ENCODE measurements at regions not wholly inside any gene's neighbourhood (a gene's known extent, or its start where the extent isn't known, plus 50 kb on each side); places are given as distances from the start of the nearest gene placed in this dataset.
"Not testable (repeated sequence)": the region's sequence is repeated elsewhere in the genome, so short reads cannot be mapped to it uniquely, and the experiment has no call there.

GRCh38 chr15:92773340-92773739 is 117.8 kb upstream of the FAM174B start:
- peaks cover 0 to 4% (median 0%) of the 10 kb centered on the region in 3 donors for H3K36me3 Mint-ChIP-seq
- no peak overlapping the region for H3K27ac Mint-ChIP-seq
- no peak overlapping the region for H3K4me3 Mint-ChIP-seq
- no peaks in the 10 kb centered on the region for H3K9me3 Mint-ChIP-seq
- no peaks in the 10 kb centered on the region for H3K4me1 Mint-ChIP-seq
- no peak for DNase-seq
- H3K27me3 Mint-ChIP-seq (ENCODE audit: low read depth in 3 of 3), result no peaks in the 10 kb centered on the region

- Mint-ChIP-seq H3K36me3 (no peaks in the 10 kb centered on the region), H3K27me3 (ENCODE audit: low read depth in 3 of 3) (peaks cover 0 to 1% (median 0%) of the 10 kb centered on the region in 3 donors), H3K4me1 (peaks cover 0 to 6% of the 10 kb centered on the region in 2 donors), H3K27ac (no peak overlapping the region), H3K9me3 (peaks cover 0 to 6% (median 0%) of the 10 kb centered on the region in 6 donors), H3K4me3 (no peak overlapping the region)
- no peak for DNase-seq
Measured at GRCh38 chr15:92779874-92780273, 120.2 kb upstream of the CHD2 start.

- Mint-ChIP-seq H3K27me3 (ENCODE audit: low read depth in 3 of 3) (peaks cover 0 to 1% (median 0%) of the 10 kb centered on the region in 3 donors), H3K4me1 (peaks cover 0 to 6% of the 10 kb centered on the region in 2 donors), H3K27ac (no peak overlapping the region), H3K4me3 (no peak overlapping the region), H3K36me3 (no peaks in the 10 kb centered on the region), H3K9me3 (peaks cover 0 to 6% (median 0%) of the 10 kb centered on the region in 6 donors)
- DNase-seq, result no peak
Measured at GRCh38 chr15:92780843-92781242, 119.3 kb upstream of the CHD2 start.

GRCh38 chr15:92781925-92782453 is 118.1 kb upstream of the CHD2 start:
- Mint-ChIP-seq H3K9me3 (peaks cover 0 to 6% (median 0%) of the 10 kb centered on the region in 6 donors), H3K27ac (no peak overlapping the region), H3K36me3 (no peaks in the 10 kb centered on the region), H3K4me3 (no peak overlapping the region), H3K27me3 (ENCODE audit: low read depth in 3 of 3) (peaks cover 0 to 1% (median 0%) of the 10 kb centered on the region in 3 donors), H3K4me1 (peaks cover 0 to 6% of the 10 kb centered on the region in 2 donors)
- no peak for DNase-seq

- Mint-ChIP-seq H3K27me3 (ENCODE audit: low read depth in 3 of 3) (peaks cover 0 to 3% (median under 1%) of the 10 kb centered on the region in 3 donors), H3K9me3 (peaks cover 0 to 3% (median 0%) of the 10 kb centered on the region in 6 donors), H3K4me1 (peaks cover 0 to 6% of the 10 kb centered on the region in 2 donors), H3K36me3 (no peaks in the 10 kb centered on the region), H3K4me3 (no peak overlapping the region), H3K27ac (no peak overlapping the region)
- no peak for DNase-seq
Measured at GRCh38 chr15:92787116-92787515, 113.0 kb upstream of the CHD2 start.

GRCh38 chr15:92788196-92788595 is 111.9 kb upstream of the CHD2 start:
- no peak overlapping the region for H3K27ac Mint-ChIP-seq
- H3K9me3 Mint-ChIP-seq, result peaks cover 0 to 3% (median 0%) of the 10 kb centered on the region in 6 donors
- H3K4me3 Mint-ChIP-seq, result no peak overlapping the region

GRCh38 chr15:92788793-92789192 is 111.3 kb upstream of the CHD2 start:
- H3K27me3 Mint-ChIP-seq (ENCODE audit: low read depth in 3 of 3); H3K4me1 Mint-ChIP-seq; H3K9me3 Mint-ChIP-seq; H3K4me3 Mint-ChIP-seq; DNase-seq; H3K36me3 Mint-ChIP-seq; H3K27ac Mint-ChIP-seq: not testable (repeated sequence)

More at GRCh38 chr15:92788196-92788595, 111.9 kb upstream of the CHD2 start:
- Mint-ChIP-seq H3K4me1 (peaks cover 0 to 4% of the 10 kb centered on the region in 2 donors), H3K36me3 (no peaks in the 10 kb centered on the region), H3K27me3 (ENCODE audit: low read depth in 3 of 3) (peaks cover 0 to 3% (median 2%) of the 10 kb centered on the region in 3 donors)
- DNase-seq, result no peak

- no peak for DNase-seq
- Mint-ChIP-seq H3K27ac (no peak overlapping the region), H3K4me3 (no peak overlapping the region), H3K9me3 (no peaks in the 10 kb centered on the region), H3K36me3 (no peaks in the 10 kb centered on the region), H3K27me3 (ENCODE audit: low read depth in 3 of 3) (peaks cover 0 to 3% (median 2%) of the 10 kb centered on the region in 3 donors), H3K4me1 (peaks cover 3 to 6% of the 10 kb centered on the region in 2 donors)
Measured at GRCh38 chr15:92796161-92796611, 103.9 kb upstream of the CHD2 start.

GRCh38 chr15:92797168-92798052 is 102.7 kb upstream of the CHD2 start:
- H3K4me1 Mint-ChIP-seq, result peaks cover 3 to 6% of the 10 kb centered on the region in 2 donors
- H3K27ac Mint-ChIP-seq, result peak overlapping the region; percentile 11 to 85 (median 50)
- H3K36me3 Mint-ChIP-seq, result peaks cover 0 to 4% (median 0%) of the 10 kb centered on the region in 3 donors
- H3K27me3 Mint-ChIP-seq (ENCODE audit: low read depth in 3 of 3), result peaks cover 0 to 3% (median 1%) of the 10 kb centered on the region in 3 donors
- H3K9me3 Mint-ChIP-seq, result no peaks in the 10 kb centered on the region
- no peak overlapping the region for H3K4me3 Mint-ChIP-seq
- DNase-seq, result peak; percentile 66 to 75 (median 70)

- H3K27me3 Mint-ChIP-seq (ENCODE audit: low read depth in 3 of 3), result peaks cover 0 to 3% (median 1%) of the 10 kb centered on the region in 3 donors
- no peak overlapping the region for H3K4me3 Mint-ChIP-seq
- H3K27ac Mint-ChIP-seq, result peak overlapping the region in 1 of 6 donors; percentile 13
- DNase-seq, result no peak
- peaks cover 3 to 6% of the 10 kb centered on the region in 2 donors for H3K4me1 Mint-ChIP-seq
- H3K9me3 Mint-ChIP-seq, result no peaks in the 10 kb centered on the region
- H3K36me3 Mint-ChIP-seq, result peaks cover 0 to 4% (median 0%) of the 10 kb centered on the region in 3 donors
Measured at GRCh38 chr15:92800013-92800412, 100.1 kb upstream of the CHD2 start.

GRCh38 chr15:92800416-92801055 is 99.6 kb upstream of the CHD2 start:
- H3K27ac Mint-ChIP-seq; H3K36me3 Mint-ChIP-seq; DNase-seq; H3K9me3 Mint-ChIP-seq; H3K27me3 Mint-ChIP-seq (ENCODE audit: low read depth in 3 of 3); H3K4me3 Mint-ChIP-seq; H3K4me1 Mint-ChIP-seq: not testable (repeated sequence)

- H3K4me1 Mint-ChIP-seq, H3K27ac Mint-ChIP-seq: not testable (repeated sequence)
Measured at GRCh38 chr15:92801056-92801773, 98.9 kb upstream of the CHD2 start.

GRCh38 chr15:92801774-92802464 is 98.2 kb upstream of the CHD2 start:
- Mint-ChIP-seq H3K4me1 (peaks cover 3 to 6% of the 10 kb centered on the region in 2 donors), H3K36me3 (peaks cover 0 to 8% (median 0%) of the 10 kb centered on the region in 3 donors), H3K27me3 (ENCODE audit: low read depth in 3 of 3) (peaks cover 0 to 3% (median 1%) of the 10 kb centered on the region in 3 donors), H3K9me3 (no peaks in the 10 kb centered on the region), H3K4me3 (no peak overlapping the region), H3K27ac (no peak overlapping the region)
- no peak for DNase-seq

More at GRCh38 chr15:92801056-92801773, 98.9 kb upstream of the CHD2 start:
- H3K27me3 Mint-ChIP-seq (ENCODE audit: low read depth in 3 of 3); DNase-seq; H3K4me3 Mint-ChIP-seq; H3K9me3 Mint-ChIP-seq; H3K36me3 Mint-ChIP-seq: not testable (repeated sequence)
